Body of pancreas (tissue), 4 donors: ENCODE measurements at regions not wholly inside any gene's neighbourhood (a gene's known extent, or its start where the extent isn't known, plus 50 kb on each side); places are given as distances from the start of the nearest gene placed in this dataset.

Experiments used
- POLR2A ChIP-seq, 3 donors: fragments of 450-650 bp; IDR thresholded peaks; one replicate each; pipeline ENCODE4 v1.6.1; 2016; ENCODE audit warnings: antibody characterized with exemption in 3 of 3, mild to moderate bottlenecking in 2 of 3
- TF ChIP-seq, protein P1 (sequence below), 7 experiments: fragments of 450-650 bp in 4 of 7; fragments of 200-600 bp in 3 of 7; sonication (generic) in 3 of 7; IDR thresholded peaks; one replicate each; pipeline ENCODE4 v1.5.1; 2016 to 2019; ENCODE audit warnings: antibody characterized with exemption in 7 of 7

DNA sequence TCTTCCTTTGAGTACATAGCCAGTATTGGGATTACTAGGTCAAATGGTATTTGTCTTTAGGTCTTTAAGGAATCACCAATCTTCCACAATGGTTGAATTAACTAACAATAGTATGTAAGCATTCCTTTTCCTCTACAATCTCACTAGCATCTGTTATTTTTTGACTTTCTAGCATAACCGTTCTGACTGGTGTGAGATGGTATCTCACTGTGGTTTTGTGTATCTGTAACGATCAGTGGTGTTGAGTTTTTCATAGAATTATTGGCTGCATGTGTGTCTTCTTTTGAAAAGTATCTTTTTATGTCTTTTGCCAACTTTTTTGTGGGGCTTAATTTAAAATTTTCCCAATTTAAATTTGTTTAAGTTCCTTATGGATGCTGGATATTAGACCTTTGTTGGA lies 81.5 kb upstream of the ASTN2 start:
- TF ChIP-seq, protein P1, sequence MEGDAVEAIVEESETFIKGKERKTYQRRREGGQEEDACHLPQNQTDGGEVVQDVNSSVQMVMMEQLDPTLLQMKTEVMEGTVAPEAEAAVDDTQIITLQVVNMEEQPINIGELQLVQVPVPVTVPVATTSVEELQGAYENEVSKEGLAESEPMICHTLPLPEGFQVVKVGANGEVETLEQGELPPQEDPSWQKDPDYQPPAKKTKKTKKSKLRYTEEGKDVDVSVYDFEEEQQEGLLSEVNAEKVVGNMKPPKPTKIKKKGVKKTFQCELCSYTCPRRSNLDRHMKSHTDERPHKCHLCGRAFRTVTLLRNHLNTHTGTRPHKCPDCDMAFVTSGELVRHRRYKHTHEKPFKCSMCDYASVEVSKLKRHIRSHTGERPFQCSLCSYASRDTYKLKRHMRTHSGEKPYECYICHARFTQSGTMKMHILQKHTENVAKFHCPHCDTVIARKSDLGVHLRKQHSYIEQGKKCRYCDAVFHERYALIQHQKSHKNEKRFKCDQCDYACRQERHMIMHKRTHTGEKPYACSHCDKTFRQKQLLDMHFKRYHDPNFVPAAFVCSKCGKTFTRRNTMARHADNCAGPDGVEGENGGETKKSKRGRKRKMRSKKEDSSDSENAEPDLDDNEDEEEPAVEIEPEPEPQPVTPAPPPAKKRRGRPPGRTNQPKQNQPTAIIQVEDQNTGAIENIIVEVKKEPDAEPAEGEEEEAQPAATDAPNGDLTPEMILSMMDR (IDR thresholded peaks at IDR 0.05), result no peak
- TF ChIP-seq POLR2A (IDR thresholded peaks at IDR 0.05), result no peak
